ENCODE measurements at regions not wholly inside any gene's neighbourhood (a gene's known extent, or its start where the extent isn't known, plus 50 kb on each side); places are given as distances from the start of the nearest gene placed in this dataset.

GRCh38 chr4:115360431-115360830 is 247.0 kb upstream of the NDST4 start:
- peak in 1 of 2 donors; percentile 32 for DNase-seq (ENCODE audit: low read depth in 2 of 2)
- H2AFZ ChIP-seq (ENCODE audit: low read length), result no peak overlapping the region
- H3K4me2 ChIP-seq (ENCODE audit: extremely low read depth, insufficient read depth, low read length), result no peak overlapping the region

GRCh38 chr4:115357776-115358175 is 244.4 kb upstream of the NDST4 start:
- no peak overlapping the region for H3K4me2 ChIP-seq (ENCODE audit: extremely low read depth, insufficient read depth, low read length)
- H4K20me1 ChIP-seq (ENCODE audit: control insufficient read depth, extremely low read depth, insufficient read depth, low read length), result no peaks in the 10 kb centered on the region
- H3K4me3 ChIP-seq (replicated peaks in 1 of 4; ENCODE audit: control extremely low read depth in 1 of 4, insufficient read depth in 1 of 4, low read depth in 3 of 4, low read length in 4 of 4), result no peak overlapping the region
- no peak for TF ChIP-seq CTCF (conservative IDR thresholded peaks at IDR 0.05 in 1 of 2, IDR thresholded peaks at IDR 0.05 in 1 of 2; ENCODE audit: low read depth in 1 of 2, low read length in 2 of 2)
- no peak overlapping the region for H3K27ac ChIP-seq (ENCODE audit: insufficient read depth, low read length)
- no peaks in the 10 kb centered on the region for H3K27me3 ChIP-seq (ENCODE audit: control insufficient read depth, insufficient read depth, low read length)
- no peaks in the 10 kb centered on the region for H3K79me2 ChIP-seq (ENCODE audit: control insufficient read depth, insufficient read depth, low read length)
- H3K36me3 ChIP-seq (ENCODE audit: control insufficient read depth, insufficient read depth, low read length), result no peaks in the 10 kb centered on the region
- H3K9ac ChIP-seq (ENCODE audit: insufficient read depth, low read length), result no peak overlapping the region
- DNase-seq (ENCODE audit: low read depth in 2 of 2), result no peak
- no peaks in the 10 kb centered on the region for H3K4me1 ChIP-seq (ENCODE audit: control insufficient read depth, extremely low read depth, insufficient read depth, low read length)
- H2AFZ ChIP-seq (ENCODE audit: low read length), result no peak overlapping the region
- no peaks in the 10 kb centered on the region for H3K9me3 ChIP-seq (ENCODE audit: control insufficient read depth, insufficient read depth, low read depth, low read length)

More at GRCh38 chr4:115360431-115360830, 247.0 kb upstream of the NDST4 start:
- no peaks in the 10 kb centered on the region for H3K9me3 ChIP-seq (ENCODE audit: control insufficient read depth, insufficient read depth, low read depth, low read length)
- no peak overlapping the region for H3K9ac ChIP-seq (ENCODE audit: insufficient read depth, low read length)
- H3K27me3 ChIP-seq (ENCODE audit: control insufficient read depth, insufficient read depth, low read length), result no peaks in the 10 kb centered on the region
- no peaks in the 10 kb centered on the region for H3K4me1 ChIP-seq (ENCODE audit: control insufficient read depth, extremely low read depth, insufficient read depth, low read length)
- no peak for TF ChIP-seq EZH2 (IDR thresholded peaks at IDR 0.05; ENCODE audit: low read length, missing control alignments)
- no peak for TF ChIP-seq CTCF (conservative IDR thresholded peaks at IDR 0.05 in 1 of 2, IDR thresholded peaks at IDR 0.05 in 1 of 2; ENCODE audit: low read depth in 1 of 2, low read length in 2 of 2)
- no peak overlapping the region for H3K27ac ChIP-seq (ENCODE audit: insufficient read depth, low read length)
- no peaks in the 10 kb centered on the region for H3K36me3 ChIP-seq (ENCODE audit: control insufficient read depth, insufficient read depth, low read length)
- H3K79me2 ChIP-seq (ENCODE audit: control insufficient read depth, insufficient read depth, low read length), result no peaks in the 10 kb centered on the region
- no peaks in the 10 kb centered on the region for H4K20me1 ChIP-seq (ENCODE audit: control insufficient read depth, extremely low read depth, insufficient read depth, low read length)
- H3K4me3 ChIP-seq (replicated peaks in 1 of 4; ENCODE audit: control extremely low read depth in 1 of 4, insufficient read depth in 1 of 4, low read depth in 3 of 4, low read length in 4 of 4), result no peak overlapping the region

- no peaks in the 10 kb centered on the region for H3K79me2 ChIP-seq (ENCODE audit: control insufficient read depth, insufficient read depth, low read length)
- no peaks in the 10 kb centered on the region for H3K36me3 ChIP-seq (ENCODE audit: control insufficient read depth, insufficient read depth, low read length)
- no peak overlapping the region for H2AFZ ChIP-seq (ENCODE audit: low read length)
- TF ChIP-seq EZH2 (IDR thresholded peaks at IDR 0.05; ENCODE audit: low read length, missing control alignments) (no peak), CTCF (conservative IDR thresholded peaks at IDR 0.05 in 1 of 2, IDR thresholded peaks at IDR 0.05 in 1 of 2; ENCODE audit: low read depth in 1 of 2, low read length in 2 of 2) (no peak)
- no peaks in the 10 kb centered on the region for H3K27me3 ChIP-seq (ENCODE audit: control insufficient read depth, insufficient read depth, low read length)
- DNase-seq (ENCODE audit: low read depth in 2 of 2), result peak in 1 of 2 donors; percentile 16
- H3K4me2 ChIP-seq (ENCODE audit: extremely low read depth, insufficient read depth, low read length), result no peak overlapping the region
- no peak overlapping the region for H3K27ac ChIP-seq (ENCODE audit: insufficient read depth, low read length)
- H4K20me1 ChIP-seq (ENCODE audit: control insufficient read depth, extremely low read depth, insufficient read depth, low read length), result no peaks in the 10 kb centered on the region
- H3K4me1 ChIP-seq (ENCODE audit: control insufficient read depth, extremely low read depth, insufficient read depth, low read length), result no peaks in the 10 kb centered on the region
- H3K9me3 ChIP-seq (ENCODE audit: control insufficient read depth, insufficient read depth, low read depth, low read length), result no peaks in the 10 kb centered on the region
- H3K4me3 ChIP-seq (replicated peaks in 1 of 4; ENCODE audit: control extremely low read depth in 1 of 4, insufficient read depth in 1 of 4, low read depth in 3 of 4, low read length in 4 of 4), result no peak overlapping the region
- no peak overlapping the region for H3K9ac ChIP-seq (ENCODE audit: insufficient read depth, low read length)
Measured at GRCh38 chr4:115356176-115356575, 242.8 kb upstream of the NDST4 start.
